HG02623 (cell line): ENCODE measurements at regions not wholly inside any gene's neighbourhood (a gene's known extent, or its start where the extent isn't known, plus 50 kb on each side); places are given as distances from the start of the nearest gene placed in this dataset.

Source experiments
- ATAC-seq: cut with Tn5 transposase; IDR thresholded peaks from one replicate; pipeline ENCODE4 v1.9.1; 2021; ENCODE audit warnings: moderate library complexity; ENCODE audit not compliant: unreplicated experiment

DNA sequence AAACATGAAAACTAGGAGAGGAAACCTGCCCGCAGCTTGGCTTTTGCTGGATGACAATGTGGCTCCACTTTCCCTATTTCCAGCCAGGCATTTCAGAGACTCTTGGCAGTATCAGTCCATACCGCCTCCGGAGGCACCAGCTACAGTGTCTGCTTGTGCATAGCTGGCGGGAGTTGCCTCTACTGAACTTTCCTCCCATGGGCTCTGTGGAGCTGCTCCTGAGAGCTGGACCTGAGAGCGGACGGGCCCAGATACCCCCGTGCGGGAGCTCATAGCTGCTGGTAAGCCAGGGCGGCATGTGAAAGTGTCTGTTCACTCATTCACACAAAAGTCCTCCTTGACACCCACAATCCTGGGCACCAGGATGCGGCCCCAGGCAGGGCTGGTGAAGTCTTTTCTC, 130.3 kb upstream of the PMEPA1 start:
- no peak for ATAC-seq

DNA sequence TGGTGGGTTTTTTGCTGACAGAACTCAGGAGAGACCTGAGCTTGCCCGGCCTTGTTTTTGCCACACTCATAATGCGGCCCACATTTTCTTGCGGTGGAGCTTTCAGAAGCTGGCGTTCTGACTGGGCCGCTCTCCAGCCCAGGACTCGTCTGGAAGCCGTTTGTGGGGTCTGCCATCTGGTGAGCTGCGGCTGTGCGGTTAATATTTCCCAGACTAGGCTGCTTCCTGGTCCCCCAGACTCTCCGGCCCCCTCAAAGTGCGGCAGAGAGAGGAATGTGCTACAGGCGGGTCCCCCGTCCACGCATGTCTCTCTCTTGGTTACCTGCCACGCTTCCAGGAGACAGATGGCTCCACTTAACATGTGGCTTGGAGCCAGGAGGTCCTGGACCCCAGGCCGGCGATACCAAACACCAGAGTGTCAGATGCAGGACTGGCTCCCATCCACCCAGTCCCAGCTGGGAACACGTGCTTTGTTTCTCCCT, 128.9 kb upstream of the PMEPA1 start:
- no peak for ATAC-seq

- no peak for ATAC-seq
These were observed 127.6 kb upstream of the PMEPA1 start for GRCh38 chr20:57837208-57838035.

- ATAC-seq = no peak
These were observed 126.0 kb upstream of the PMEPA1 start for GRCh38 chr20:57835588-57836455.

GRCh38 chr20:57835074-57835452, 125.2 kb upstream of the PMEPA1 start:
- no peak for ATAC-seq

- no peak for ATAC-seq
These were observed 124.7 kb upstream of the PMEPA1 start for GRCh38 chr20:57834306-57835073.

DNA sequence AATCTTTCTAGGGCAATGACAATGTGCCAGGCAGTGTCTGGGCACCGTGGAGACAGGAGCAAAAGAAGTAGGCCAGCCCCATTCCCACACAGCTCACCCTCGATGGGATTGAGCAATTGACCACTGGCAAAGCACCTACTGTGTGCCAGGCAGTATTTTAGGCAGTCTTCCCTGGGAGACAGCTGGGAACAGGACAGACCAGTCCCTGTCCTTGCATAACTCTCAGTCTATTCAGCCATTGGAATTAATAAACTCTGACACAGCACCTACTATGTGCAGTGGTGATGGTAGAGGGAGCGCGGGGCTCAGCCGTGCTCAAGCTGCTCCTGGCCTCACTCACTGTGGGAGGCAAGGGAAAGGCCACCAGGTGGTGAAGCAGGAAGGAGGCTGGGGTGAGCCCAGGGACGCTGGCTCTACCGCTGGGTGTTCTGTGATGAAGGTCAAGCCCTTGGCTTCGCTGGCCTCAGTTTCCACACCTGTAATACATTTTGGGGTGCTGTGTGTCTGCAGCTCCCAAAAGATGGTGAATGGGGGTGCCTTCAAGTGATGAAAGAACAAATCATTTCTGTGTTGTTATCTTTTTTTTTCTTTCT, 122.3 kb upstream of the PMEPA1 start:
- ATAC-seq = no peak

- no peak for ATAC-seq
These were observed 121.6 kb upstream of the PMEPA1 start for GRCh38 chr20:57831326-57831992.

- no peak for ATAC-seq
These were observed 120.7 kb upstream of the PMEPA1 start for GRCh38 chr20:57830515-57830895.

- ATAC-seq = no peak
These were observed 120.1 kb upstream of the PMEPA1 start for GRCh38 chr20:57829805-57830514.

DNA sequence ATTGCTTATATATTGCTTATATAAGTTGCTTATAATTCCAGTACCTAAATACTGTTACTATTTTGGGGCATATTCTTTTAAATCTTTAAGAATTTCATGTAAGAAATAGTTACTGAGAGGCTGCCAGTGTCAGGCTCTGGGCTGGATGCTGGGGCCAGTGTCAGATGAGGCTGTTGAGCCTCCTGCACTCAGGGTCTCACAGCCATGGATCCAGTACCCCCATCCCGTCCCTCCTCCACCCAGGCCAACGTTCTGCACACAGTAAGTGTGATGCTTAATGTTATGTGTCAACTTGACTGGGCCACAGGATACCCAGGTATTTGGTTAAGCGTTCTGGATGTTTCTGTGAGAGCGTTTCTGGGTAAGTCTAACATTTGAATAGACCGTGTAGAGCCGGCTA, 119.5 kb upstream of the PMEPA1 start:
- no peak for ATAC-seq

DNA sequence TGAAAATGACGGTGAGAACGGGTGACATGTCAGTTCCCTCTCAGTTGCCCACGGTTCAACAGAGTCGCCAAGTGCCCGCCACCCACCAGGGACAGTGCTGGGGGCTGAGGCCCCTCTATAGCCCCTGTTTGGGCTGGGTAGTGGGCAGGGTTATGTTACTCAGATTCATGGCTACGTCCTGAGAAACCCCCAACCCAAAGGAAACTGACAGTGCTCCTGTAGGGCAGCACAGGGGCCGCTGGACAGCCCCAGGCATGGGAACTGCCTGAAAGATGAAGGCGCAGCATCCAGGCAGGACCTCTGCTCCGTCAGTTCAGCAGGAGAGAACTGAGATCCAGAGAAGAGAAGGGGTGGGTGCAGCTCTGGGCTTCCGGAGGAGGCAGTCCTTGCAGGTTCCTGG, 118.9 kb upstream of the PMEPA1 start:
- ATAC-seq = no peak

DNA sequence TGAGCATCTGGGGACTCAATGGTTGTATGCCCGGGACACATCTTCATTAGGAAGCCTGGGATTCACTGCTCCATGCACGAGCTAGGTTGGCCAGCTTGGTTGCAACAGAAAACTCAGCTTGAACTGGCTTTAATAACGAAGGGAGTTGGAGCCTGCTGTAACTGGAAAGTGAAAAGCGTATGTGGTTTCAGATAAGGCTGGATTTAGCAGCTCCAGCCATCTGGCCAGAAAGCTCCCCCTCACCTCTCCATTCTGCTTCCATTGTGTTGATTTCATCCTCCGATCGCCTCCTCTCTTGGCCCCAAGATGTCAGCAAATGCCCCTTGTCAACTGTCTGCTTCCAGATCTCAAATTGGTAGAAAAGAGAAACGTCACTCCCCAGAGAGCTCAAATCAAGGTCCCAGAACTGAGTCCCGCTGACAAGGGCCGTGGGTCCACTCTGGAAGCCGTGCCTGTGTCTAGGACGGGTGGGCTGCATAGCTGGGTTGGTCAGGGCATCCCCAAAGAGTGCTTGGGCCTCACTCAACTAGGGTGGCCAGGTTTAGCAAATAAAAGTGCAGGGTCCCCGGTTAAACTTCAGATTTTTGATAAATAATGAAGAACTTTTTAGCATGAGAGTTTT, 117.0 kb upstream of the PMEPA1 start:
- no peak for ATAC-seq

GRCh38 chr20:57824909-57825308, 115.1 kb upstream of the PMEPA1 start:
- ATAC-seq = no peak

DNA sequence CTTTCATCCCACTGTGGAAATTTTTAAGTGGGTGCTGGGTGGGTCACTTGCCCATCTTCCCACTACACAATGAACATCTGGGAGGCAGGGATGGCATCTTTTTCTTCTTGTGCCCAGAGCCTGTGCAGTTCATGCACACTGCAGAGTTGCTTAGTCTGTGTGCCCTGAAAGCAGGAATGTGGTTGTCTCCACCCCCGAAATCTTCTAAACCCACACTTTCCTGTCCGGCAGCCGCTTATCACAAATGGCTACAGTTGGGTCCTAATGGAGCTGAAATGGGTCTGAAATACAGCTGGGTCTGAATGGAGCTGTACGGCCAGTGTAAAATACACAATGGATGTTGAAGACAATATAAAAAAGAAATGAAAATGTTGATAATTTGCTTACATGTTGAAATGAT, 112.1 kb upstream of the PMEPA1 start:
- ATAC-seq = no peak

DNA sequence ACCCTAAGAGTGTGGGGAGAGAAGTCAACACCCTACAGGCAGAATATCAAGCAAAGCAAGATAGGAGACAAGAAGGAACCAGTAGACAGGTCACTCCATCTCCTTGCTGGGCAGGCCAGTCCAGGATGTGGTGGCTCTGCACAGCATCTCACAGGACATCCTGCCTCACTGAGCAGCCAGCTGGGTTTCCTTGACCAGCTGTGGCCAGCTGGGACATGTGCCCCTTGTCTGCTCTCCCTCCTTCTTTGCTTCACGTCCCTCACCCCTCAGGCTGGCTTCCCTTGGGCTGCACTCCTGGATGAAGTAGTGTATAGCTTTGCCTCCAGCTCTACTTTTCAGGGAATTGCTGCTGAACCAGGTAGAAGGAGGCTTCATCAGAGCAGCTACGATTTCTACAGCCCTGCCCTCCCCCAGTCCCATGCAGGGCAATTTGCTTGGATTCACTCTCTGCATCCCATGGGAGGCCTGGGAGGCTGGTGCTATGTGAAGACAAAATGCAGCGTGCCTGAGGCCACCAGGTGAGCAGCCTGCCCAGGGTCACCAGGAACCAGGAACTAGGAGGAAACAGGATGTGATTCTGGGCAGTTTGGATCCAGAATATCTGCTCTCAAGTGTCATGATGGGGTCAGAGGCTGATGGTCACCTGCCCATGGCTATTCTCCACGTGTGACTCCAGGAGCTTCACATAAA, 110.0 kb upstream of the PMEPA1 start:
- no peak for ATAC-seq

GRCh38 chr20:57819291-57819690, 109.5 kb upstream of the PMEPA1 start:
- no peak for ATAC-seq

GRCh38 chr20:57818418-57819181, 108.8 kb upstream of the PMEPA1 start:
- no peak for ATAC-seq
